Stimulated activated CD8-positive, alpha-beta memory T cell treated with anti-CD3 and anti-CD28 coated beads, Interleukin-15, amount 100 ng/mL, for 48 hours (primary cell): ENCODE measurements at regions not wholly inside any gene's neighbourhood (a gene's known extent, or its start where the extent isn't known, plus 50 kb on each side); places are given as distances from the start of the nearest gene placed in this dataset.

ENCODE experiments used
- DNase-seq, 2 donors: peaks; one replicate each; pipeline ENCODE4 v3.0.0-alpha.2; 2020; ENCODE audit warnings: low read depth in 2 of 2

DNA sequence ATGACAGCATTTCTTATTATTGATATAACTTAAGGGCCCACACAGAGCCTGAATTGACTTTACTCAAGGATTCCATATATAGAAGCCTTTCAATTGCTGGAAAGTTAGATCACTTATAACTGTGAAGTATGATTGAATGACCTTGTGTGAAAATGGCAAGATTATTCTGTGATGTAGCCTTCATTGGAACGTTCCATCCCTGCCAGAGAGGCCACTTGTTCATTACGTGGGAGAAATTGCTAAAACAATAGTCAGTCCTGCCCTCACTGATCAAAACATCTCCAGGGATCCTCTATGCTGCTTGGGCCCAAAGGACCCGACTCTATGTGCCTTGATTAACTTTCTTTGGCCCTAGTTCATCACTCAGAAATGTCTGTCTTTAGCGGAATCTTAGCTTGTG, 159.5 kb upstream of the BLID start:
- no peak for DNase-seq

GRCh38 chr11:122273476-122274191, 157.6 kb upstream of the BLID start:
- DNase-seq, result no peak

DNA sequence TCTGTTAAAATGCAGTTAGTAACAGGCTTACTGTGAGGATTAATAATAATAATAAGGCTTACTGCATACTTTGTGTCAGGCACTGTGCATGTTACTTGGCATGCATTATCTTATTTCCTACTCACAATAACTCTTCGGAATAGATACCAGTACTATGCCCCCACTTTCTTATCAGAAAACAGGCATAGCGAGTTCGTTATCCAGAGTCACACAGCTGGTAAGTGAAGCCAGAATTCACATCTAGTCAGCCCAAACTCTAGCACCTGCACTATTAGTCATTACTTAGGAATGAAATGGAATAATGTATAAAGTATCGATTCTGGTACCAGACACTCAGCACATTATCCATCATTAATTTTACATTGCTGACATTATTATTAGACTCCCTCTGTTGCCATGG, 155.7 kb upstream of the BLID start:
- DNase-seq, result no peak

GRCh38 chr11:122271137-122271536, 155.1 kb upstream of the BLID start:
- DNase-seq, result no peak

DNA sequence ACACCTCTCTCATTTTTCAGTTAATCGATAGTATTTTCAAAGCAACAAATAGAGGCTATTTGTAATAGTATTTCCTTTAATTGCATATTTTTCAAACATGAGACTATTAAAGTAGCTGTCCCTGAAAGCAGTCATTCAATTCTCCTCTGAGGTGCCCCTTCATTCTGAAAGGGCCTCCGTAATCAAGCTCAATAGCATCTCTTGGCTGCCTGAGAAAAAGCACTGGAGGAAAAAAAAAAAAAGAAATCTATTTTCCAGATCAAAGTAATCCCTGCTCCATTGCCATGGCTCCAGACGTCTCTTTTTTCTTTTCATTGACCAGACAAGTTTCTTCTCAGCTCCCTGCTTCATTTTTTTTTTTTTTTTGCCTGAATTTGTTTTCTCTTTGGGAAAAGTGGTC, 154.5 kb upstream of the BLID start:
- DNase-seq, result no peak

GRCh38 chr11:122269824-122270223, 153.8 kb upstream of the BLID start:
- DNase-seq, result no peak

GRCh38 chr11:122268601-122269130, 152.7 kb upstream of the BLID start:
- no peak for DNase-seq

GRCh38 chr11:122267602-122268001, 151.6 kb upstream of the BLID start:
- DNase-seq, result no peak

DNA sequence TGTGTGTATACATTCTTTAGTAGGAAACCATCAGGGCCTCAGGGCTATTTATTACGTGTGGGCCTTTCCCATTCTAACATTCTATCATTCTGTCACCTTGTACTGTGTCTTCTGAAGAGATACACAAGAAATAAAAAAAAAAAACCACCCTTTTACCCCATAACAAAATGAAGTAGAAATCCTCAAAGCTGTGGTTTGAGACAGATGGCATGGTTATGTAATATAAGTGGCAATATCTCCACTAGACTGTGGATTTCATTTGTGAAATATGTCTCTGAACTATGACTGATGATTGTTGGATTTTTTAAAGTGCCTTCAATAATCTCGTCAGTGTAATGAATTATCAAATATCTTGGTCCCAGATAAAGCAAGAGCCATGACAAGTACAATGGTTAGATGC, 150.0 kb upstream of the BLID start:
- DNase-seq, result no peak

GRCh38 chr11:122264121-122264520, 148.1 kb upstream of the BLID start:
- DNase-seq, result no peak

DNA sequence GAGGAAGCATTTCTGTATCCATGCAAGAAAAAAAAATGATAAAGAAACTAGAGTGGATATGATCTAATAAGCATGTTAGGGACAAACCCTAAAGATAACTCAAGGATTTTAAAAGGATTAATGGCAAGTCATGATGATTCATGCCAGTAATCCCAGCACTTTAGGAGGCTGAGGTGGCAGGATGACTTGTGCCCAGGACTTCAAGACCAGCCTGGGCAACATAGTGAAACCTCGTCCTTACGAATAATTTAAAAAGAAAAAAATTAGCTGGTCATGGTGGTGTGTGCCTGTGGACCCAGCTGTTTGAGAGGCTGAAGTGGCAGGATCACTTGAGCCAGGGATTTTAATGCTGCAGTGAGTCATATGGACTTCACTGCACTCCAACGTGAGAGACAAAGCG, 145.5 kb upstream of the BLID start:
- DNase-seq, result no peak

DNA sequence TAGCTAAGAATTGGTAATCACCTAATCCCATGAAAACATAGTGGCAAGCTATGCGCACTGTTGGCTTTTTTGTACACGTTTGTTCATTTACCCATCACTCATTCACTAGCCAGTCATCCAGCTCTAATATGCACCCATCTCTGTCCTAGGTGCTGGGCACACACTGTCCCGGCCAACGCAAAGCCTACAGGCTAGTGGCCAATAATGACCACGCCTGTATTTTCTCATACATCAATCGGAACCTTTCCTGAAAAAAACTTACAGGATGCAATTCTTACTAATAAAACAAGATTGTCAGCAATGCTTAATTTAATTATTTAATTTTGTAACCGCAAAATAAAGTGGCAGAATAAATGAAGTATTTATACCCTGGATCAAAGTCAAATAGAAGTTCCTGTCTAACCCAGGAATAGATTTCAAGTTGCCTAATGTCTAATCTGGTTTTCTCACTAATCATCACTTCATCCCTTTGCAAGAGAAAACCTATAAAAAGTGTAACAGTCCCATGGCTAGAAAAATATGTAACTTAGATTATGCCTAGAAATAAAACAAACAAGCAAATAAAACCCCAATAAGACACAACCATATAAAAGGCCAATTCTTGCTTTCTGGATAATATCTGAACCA, 143.3 kb upstream of the BLID start:
- DNase-seq, result no peak

DNA sequence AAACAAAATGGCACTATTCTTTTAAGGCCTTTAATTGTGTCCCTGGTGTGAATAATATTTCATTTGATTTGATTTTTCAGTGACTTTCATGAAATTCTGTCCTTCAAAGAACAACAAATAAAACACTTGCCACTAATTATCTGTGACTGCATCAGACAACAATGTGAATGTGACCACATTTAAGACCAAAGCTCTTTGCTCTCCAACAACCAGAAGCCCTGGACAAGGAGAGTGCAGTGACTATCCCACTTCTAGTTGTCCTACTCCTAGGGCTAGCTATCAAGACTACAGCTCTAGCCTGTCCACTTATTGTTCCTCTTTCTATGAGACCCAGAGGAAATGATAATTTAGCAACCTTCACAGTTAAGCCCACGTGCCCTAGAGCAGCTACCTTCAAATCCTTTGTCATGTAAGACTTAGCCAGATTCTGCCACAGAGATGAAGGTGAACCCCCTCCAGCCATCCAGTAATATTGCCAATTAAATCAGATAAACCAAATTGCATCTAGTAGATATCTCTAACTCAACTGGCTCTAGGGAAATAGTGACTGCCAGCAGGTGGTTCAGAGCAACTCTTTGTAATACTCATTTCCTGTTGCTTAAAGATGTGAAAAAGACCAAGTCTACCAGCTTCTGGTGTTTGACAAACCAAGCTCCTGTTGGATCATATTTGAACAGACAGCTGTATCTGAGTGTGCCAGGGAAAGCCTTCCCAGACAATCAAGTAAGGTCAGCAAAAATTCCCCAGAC, 142.6 kb upstream of the BLID start:
- DNase-seq, result no peak

- DNase-seq, result no peak
Measured at GRCh38 chr11:122253589-122254231, 137.7 kb upstream of the BLID start.

- no peak for DNase-seq
Measured at GRCh38 chr11:122248939-122249338, 132.9 kb upstream of the BLID start.

GRCh38 chr11:122248131-122248530, 132.1 kb upstream of the BLID start:
- no peak for DNase-seq

- DNase-seq, result no peak
Measured at GRCh38 chr11:122246874-122247273, 130.9 kb upstream of the BLID start.

DNA sequence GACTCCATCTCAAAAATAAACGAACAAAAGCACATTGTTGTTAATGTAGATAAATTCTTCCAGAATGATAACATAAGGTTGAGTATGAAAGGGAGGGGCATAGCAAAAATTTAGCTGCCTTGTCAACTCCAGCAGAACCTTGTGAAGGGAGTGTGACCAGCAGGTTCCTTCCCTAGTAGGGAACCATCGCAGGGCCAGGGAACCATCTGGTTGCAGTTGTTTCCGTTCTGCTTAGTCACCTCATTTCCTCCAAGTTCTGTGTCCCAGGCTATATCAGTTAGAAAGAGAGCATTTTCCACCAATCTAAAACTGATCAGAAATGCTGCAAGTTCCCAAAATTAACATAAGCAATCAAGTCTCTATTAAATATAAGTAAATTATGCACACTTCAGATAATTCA, 126.7 kb upstream of the BLID start:
- DNase-seq, result no peak

GRCh38 chr11:122241566-122241965, 125.6 kb upstream of the BLID start:
- DNase-seq, result no peak

DNA sequence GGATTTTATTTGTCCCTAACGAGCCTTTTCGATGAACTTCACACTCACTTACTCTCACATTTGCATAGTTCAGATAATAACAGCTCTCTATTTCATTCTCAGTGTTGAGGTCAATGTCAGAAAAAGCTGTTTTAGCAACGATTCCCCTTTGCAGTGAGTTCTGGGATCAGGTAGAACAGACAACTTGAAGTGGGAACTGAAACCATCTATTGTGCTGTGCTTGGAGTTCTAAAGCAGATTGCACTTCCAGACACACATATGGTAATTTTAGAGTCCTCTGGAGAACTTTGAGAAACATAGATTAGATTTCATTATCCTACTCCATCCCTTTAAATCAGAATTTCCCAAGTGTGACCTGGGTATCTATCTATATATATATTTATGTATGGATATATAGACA, 124.6 kb upstream of the BLID start:
- DNase-seq, result no peak

GRCh38 chr11:122235615-122236014, 119.6 kb upstream of the BLID start:
- no peak for DNase-seq

DNA sequence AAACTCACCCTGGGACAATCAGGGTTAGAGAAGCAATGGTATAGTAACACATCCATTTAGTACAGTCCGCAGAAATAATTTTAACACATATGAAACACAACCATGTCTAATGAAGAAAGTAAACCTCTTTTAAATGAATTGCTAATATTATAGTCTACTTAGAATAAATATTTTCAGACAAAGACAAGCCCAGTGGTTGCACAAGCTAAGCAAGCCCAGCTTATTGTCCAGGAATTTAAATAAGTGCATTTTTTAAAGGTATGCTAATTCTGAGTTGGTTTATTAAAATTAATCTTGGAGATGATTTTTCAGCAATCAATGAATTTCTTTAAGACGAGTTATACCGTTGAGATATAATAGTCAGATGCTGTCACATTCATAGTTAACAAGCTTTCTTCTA, 118.8 kb upstream of the BLID start:
- DNase-seq, result no peak
